ENCODE measurements at regions not wholly inside any gene's neighbourhood (a gene's known extent, or its start where the extent isn't known, plus 50 kb on each side); places are given as distances from the start of the nearest gene placed in this dataset.

DNA sequence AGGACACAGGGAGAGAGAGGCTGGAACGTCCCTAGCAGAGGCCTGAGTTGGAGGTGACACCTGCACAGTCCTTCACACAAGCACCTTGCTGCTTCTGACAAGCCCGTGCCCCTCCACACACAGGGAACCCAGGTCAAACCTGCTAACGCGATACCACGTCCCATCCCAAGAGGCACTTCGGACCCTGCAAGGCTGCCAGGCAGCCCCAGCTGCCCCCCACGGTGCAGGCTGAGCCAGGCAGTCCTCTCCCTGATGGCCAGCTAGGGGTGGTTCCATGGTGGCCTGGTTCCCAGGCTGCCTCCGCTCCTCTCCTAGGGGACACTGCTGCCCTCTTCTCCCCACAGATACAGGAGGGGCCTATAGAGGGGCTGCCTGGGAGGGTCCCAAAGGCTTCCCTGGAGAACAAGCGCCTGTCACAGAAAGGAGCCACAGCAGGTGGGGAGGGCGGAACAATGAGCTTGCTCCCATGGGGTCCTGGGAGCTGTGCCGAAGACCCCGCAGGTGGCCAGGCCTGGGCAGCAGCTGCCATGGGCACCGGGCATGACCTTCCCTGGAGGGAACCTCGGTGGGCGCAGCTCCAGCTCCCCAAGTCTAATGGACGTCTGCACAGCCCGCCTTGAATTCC, 434.2 kb upstream of the MYT1L start:
- TF ChIP-seq, protein P1, sequence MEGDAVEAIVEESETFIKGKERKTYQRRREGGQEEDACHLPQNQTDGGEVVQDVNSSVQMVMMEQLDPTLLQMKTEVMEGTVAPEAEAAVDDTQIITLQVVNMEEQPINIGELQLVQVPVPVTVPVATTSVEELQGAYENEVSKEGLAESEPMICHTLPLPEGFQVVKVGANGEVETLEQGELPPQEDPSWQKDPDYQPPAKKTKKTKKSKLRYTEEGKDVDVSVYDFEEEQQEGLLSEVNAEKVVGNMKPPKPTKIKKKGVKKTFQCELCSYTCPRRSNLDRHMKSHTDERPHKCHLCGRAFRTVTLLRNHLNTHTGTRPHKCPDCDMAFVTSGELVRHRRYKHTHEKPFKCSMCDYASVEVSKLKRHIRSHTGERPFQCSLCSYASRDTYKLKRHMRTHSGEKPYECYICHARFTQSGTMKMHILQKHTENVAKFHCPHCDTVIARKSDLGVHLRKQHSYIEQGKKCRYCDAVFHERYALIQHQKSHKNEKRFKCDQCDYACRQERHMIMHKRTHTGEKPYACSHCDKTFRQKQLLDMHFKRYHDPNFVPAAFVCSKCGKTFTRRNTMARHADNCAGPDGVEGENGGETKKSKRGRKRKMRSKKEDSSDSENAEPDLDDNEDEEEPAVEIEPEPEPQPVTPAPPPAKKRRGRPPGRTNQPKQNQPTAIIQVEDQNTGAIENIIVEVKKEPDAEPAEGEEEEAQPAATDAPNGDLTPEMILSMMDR (IDR thresholded peaks at IDR 0.05), result no peak
- TF ChIP-seq POLR2A (IDR thresholded peaks at IDR 0.05), result no peak
